ENCODE measurements at regions not wholly inside any gene's neighbourhood (a gene's known extent, or its start where the extent isn't known, plus 50 kb on each side); places are given as distances from the start of the nearest gene placed in this dataset.

DNA sequence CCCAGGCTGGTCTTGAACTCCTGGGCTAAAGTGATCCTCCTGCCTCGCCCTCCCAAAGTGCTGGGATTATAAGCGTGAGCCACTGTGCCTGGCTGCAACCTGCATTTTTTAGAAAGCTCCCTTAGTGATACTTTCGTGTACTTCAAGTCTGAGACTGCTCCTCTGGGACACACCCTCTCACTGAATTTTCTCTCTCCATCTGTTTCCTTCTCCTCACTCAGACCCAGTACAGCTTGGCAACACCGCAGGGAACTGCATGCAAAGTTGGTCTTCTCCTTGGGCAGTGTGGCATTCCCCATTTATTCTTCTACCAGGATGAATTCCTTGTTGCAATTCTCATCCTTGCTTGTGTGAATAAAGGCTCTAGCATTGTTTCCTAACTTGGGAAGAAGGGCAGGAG, 175.9 kb downstream of the LPIN1 start:
- Histone ChIP-seq H3K9me3 (ENCODE audit: control insufficient read depth in 2 of 2, low read length in 2 of 2) (no peaks in the 10 kb centered on the region), H3K9ac (ENCODE audit: low read length in 2 of 2) (no peak overlapping the region), H3K27me3 (ENCODE audit: control insufficient read depth in 1 of 2, insufficient read depth in 2 of 2, low read length in 2 of 2) (peaks cover 0 to 5% of the 10 kb centered on the region in 2 donors), H3K36me3 (ENCODE audit: control insufficient read depth in 2 of 2, insufficient read depth in 2 of 2, low read length in 2 of 2) (no peaks in the 10 kb centered on the region), H3K4me3 (ENCODE audit: low read length in 2 of 2) (no peak overlapping the region), H3K4me1 (ENCODE audit: control insufficient read depth, insufficient read depth, low read length) (no peaks in the 10 kb centered on the region), H3K27ac (ENCODE audit: low read length) (no peak overlapping the region)

DNA sequence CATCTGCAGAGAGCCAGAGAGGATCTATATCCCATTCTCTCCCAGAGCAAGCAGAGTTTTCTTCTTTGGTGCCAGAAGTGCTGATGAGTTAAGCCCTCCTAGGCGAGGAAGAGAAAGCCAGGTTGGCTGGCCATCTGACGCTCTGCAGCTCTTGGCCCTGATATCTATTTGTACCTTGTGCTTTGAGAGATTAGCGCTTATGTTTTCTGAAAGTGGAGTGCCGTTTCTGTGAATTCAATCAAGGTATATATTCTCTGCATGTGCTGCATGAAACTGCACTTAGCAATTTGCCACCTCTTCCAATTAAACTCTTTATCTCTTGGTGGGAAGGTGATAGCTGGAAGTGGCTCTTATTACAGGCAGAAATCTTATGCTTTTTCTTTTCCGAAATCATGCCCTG, 177.5 kb downstream of the LPIN1 start:
- Histone ChIP-seq H3K9ac (ENCODE audit: low read length in 2 of 2) (no peak overlapping the region), H3K36me3 (ENCODE audit: control insufficient read depth in 2 of 2, insufficient read depth in 2 of 2, low read length in 2 of 2) (no peaks in the 10 kb centered on the region), H3K4me1 (ENCODE audit: control insufficient read depth, insufficient read depth, low read length) (no peaks in the 10 kb centered on the region), H3K9me3 (ENCODE audit: control insufficient read depth in 2 of 2, low read length in 2 of 2) (no peaks in the 10 kb centered on the region), H3K27me3 (ENCODE audit: control insufficient read depth in 1 of 2, insufficient read depth in 2 of 2, low read length in 2 of 2) (peaks cover 0 to 5% of the 10 kb centered on the region in 2 donors), H3K27ac (ENCODE audit: low read length) (no peak overlapping the region), H3K4me3 (ENCODE audit: low read length in 2 of 2) (no peak overlapping the region)

DNA sequence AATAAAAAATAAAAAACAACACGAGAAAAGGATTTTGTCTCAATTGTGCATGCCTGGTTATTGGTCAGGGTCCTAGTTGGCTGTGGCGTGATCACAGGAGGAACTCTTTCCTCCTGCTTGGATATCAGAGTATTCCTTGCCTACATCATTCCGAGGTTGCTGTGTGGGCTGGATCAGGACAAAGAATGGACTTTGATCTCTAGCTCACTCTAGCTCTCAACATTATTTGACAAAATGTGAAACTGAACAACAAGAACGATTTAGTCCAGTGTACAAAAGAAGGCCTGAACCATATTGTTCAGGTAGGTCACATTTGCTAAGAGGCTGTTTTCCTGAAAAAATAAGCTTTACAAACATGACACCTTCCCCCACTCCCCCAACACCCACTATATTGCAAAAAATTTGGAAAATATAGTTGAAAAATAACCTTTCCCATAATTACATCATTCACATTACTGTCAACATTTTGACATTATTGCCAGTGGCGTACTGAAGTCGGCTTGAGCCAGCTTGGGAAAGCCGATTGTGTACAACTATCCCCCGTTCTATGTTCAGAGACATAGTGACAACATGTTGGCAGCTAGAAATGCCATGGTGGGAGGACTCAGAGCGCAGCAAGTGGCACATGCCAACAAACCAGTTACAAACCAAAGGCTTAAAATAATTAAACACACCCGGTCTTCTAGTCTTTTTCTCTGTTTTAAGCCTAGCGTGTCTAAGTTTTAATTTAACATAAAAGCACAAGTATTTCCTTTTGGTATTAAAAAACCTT, 179.0 kb downstream of the LPIN1 start:
- no peaks in the 10 kb centered on the region for H3K4me1 ChIP-seq (ENCODE audit: control insufficient read depth, insufficient read depth, low read length)
- no peak overlapping the region for H3K27ac ChIP-seq (ENCODE audit: low read length)
- peaks cover 0 to 5% of the 10 kb centered on the region in 2 donors for H3K27me3 ChIP-seq (ENCODE audit: control insufficient read depth in 1 of 2, insufficient read depth in 2 of 2, low read length in 2 of 2)
- no peak overlapping the region for H3K4me3 ChIP-seq (ENCODE audit: low read length in 2 of 2)
- no peaks in the 10 kb centered on the region for H3K36me3 ChIP-seq (ENCODE audit: control insufficient read depth in 2 of 2, insufficient read depth in 2 of 2, low read length in 2 of 2)
- H3K9ac ChIP-seq (ENCODE audit: low read length in 2 of 2), result no peak overlapping the region
- H3K9me3 ChIP-seq (ENCODE audit: control insufficient read depth in 2 of 2, low read length in 2 of 2), result no peaks in the 10 kb centered on the region

DNA sequence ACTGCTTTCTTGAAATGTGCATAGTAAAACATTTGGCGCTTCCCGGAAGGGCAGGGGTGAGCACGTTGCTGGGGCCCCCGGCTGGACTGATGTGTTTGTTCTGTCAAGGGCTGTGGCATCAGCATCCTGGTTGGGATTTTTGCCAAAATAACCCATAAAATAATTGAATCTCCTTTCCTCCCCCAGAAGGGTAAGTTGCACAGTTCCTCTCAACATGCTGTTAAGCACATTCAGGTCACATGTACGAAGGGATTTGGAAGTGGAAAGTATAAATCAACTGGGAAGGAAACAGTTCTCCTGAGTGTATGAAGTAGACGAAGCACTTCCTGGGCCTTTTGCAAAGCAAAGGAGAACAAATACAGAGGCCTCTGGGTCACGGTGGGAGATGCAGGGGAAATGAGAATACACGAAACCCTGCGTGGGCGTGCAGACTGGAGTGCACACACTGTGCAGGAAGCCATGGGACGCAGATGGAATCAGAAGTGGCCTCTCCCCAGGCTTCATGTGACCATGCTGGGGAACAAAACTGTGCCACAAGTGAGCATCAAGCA, 183.9 kb downstream of the LPIN1 start:
- Histone ChIP-seq H3K9ac (ENCODE audit: low read length in 2 of 2) (no peak overlapping the region), H3K9me3 (ENCODE audit: control insufficient read depth in 2 of 2, low read length in 2 of 2) (no peaks in the 10 kb centered on the region), H3K4me1 (ENCODE audit: control insufficient read depth, insufficient read depth, low read length) (no peaks in the 10 kb centered on the region), H3K27ac (ENCODE audit: low read length) (no peak overlapping the region), H3K36me3 (ENCODE audit: control insufficient read depth in 2 of 2, insufficient read depth in 2 of 2, low read length in 2 of 2) (no peaks in the 10 kb centered on the region), H3K27me3 (ENCODE audit: control insufficient read depth in 1 of 2, insufficient read depth in 2 of 2, low read length in 2 of 2) (no peaks in the 10 kb centered on the region), H3K4me3 (ENCODE audit: low read length in 2 of 2) (no peak overlapping the region)

DNA sequence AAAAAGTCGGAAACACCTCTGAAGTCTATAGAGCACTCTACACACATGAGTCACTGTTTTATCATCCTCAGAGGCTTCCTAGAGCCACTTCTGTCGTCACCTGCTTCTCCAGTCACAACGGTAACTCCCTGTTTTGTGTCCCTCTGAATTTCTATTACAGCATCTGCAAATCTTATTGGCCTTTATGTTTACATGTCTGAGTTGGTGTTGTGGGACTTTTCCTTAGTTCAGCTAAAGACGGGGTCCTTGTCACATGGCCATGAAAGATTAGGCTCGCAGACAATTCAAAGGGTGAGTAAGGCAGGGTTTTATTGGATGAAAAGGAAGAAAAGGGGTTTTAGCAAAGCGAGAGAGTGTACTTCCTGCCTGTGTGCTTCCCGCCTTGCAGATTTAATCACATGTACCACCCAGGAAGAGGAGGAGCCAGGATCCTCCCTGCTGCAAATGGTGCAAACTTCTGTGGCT, 185.6 kb downstream of the LPIN1 start:
- no peak overlapping the region for H3K27ac ChIP-seq (ENCODE audit: low read length)
- H3K4me1 ChIP-seq (ENCODE audit: control insufficient read depth, insufficient read depth, low read length), result no peaks in the 10 kb centered on the region
- H3K4me3 ChIP-seq (ENCODE audit: low read length in 2 of 2), result no peak overlapping the region
- no peak overlapping the region for H3K9ac ChIP-seq (ENCODE audit: low read length in 2 of 2)
- H3K27me3 ChIP-seq (ENCODE audit: control insufficient read depth in 1 of 2, insufficient read depth in 2 of 2, low read length in 2 of 2), result no peaks in the 10 kb centered on the region
- H3K9me3 ChIP-seq (ENCODE audit: control insufficient read depth in 2 of 2, low read length in 2 of 2), result no peaks in the 10 kb centered on the region
- no peaks in the 10 kb centered on the region for H3K36me3 ChIP-seq (ENCODE audit: control insufficient read depth in 2 of 2, insufficient read depth in 2 of 2, low read length in 2 of 2)

DNA sequence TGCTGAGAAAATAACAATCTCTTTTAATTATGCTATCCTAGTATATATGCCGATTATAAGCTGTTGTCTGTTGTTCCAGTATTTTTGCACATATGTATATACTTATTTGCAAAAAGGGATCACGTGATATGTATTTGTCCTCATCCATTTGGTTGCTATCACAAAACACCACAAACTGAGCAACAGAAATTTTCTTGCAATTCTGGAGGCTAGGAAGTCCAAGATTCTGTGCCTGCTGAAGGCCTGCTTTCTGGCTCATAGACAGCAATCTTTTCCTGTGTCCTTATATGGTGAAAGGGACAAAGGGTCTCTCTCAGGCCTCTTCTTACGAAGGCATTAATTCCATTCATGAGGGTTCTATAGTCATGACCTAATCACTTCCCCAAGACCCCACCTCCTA, 186.5 kb downstream of the LPIN1 start:
- Histone ChIP-seq H3K9me3 (ENCODE audit: control insufficient read depth in 2 of 2, low read length in 2 of 2) (no peaks in the 10 kb centered on the region), H3K27ac (ENCODE audit: low read length) (no peak overlapping the region), H3K4me1 (ENCODE audit: control insufficient read depth, insufficient read depth, low read length) (no peaks in the 10 kb centered on the region), H3K27me3 (ENCODE audit: control insufficient read depth in 1 of 2, insufficient read depth in 2 of 2, low read length in 2 of 2) (no peaks in the 10 kb centered on the region), H3K9ac (ENCODE audit: low read length in 2 of 2) (no peak overlapping the region), H3K4me3 (ENCODE audit: low read length in 2 of 2) (no peak overlapping the region), H3K36me3 (ENCODE audit: control insufficient read depth in 2 of 2, insufficient read depth in 2 of 2, low read length in 2 of 2) (no peaks in the 10 kb centered on the region)

DNA sequence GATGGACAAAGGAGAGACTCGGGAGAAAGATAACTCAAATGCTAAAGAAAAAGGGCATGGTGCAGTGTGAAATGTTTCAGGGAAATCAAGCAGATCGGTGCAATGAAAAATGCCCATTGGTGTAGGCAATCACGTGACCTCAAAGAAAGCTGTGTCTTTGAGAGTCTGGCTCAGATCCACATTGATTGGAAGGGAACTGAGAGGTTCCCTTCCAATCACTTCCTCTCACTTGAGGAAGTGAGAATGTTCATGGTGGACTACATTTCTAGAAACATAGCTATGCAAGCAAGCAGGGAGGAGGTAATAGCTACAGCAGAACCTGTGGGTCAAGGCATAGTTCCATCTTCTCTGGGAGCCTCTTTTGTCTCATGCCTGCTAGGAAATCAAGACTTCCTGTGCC, 187.4 kb downstream of the LPIN1 start:
- no peak overlapping the region for H3K9ac ChIP-seq (ENCODE audit: low read length in 2 of 2)
- no peaks in the 10 kb centered on the region for H3K4me1 ChIP-seq (ENCODE audit: control insufficient read depth, insufficient read depth, low read length)
- H3K27ac ChIP-seq (ENCODE audit: low read length), result no peak overlapping the region
- no peak overlapping the region for H3K4me3 ChIP-seq (ENCODE audit: low read length in 2 of 2)
- H3K36me3 ChIP-seq (ENCODE audit: control insufficient read depth in 2 of 2, insufficient read depth in 2 of 2, low read length in 2 of 2), result no peaks in the 10 kb centered on the region
- no peaks in the 10 kb centered on the region for H3K27me3 ChIP-seq (ENCODE audit: control insufficient read depth in 1 of 2, insufficient read depth in 2 of 2, low read length in 2 of 2)
- no peaks in the 10 kb centered on the region for H3K9me3 ChIP-seq (ENCODE audit: control insufficient read depth in 2 of 2, low read length in 2 of 2)

DNA sequence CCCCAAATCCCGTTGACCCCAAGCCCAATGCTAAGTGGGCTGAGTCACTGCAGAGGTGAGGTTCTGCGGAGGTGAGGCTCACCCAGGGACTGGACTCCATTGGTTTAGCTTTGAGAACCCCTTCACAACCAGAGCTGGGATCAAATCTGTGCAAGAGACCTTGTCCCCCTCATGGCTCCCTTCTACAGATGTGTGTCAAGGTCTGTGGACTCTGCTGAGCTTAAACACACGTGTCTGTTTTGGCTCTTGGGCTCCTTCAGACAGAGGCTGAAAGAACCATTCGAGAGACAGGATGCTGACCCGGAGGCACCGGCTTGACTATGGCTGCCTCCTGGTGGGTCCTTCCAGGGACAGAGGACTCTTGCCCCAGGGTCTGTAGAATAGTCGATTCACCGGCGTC, 190.3 kb downstream of the LPIN1 start:
- no peaks in the 10 kb centered on the region for H3K4me1 ChIP-seq (ENCODE audit: control insufficient read depth, insufficient read depth, low read length)

DNA sequence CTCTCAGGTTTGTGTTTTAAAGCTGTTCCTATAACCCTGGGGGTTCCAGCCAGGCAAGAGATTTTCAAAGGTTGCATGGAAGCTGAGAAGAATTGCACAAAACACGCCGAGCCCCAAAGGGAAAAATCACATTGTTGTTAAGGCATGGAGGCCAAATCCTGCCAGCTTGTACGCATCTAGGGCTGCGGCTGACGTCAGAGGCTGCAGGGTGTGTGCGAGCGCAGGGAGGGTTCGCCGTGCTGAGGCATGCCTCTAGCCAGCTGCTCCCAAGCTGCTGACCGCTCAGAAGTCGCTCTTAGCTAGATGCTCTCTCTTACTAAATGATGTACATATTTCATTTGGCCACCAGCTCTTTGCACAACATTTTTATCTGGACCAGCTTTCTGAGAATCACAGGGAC, 191.8 kb downstream of the LPIN1 start:
- no peak overlapping the region for H3K9ac ChIP-seq (ENCODE audit: low read length in 2 of 2)
- H3K9me3 ChIP-seq (ENCODE audit: control insufficient read depth in 2 of 2, low read length in 2 of 2), result no peaks in the 10 kb centered on the region
- no peaks in the 10 kb centered on the region for H3K4me1 ChIP-seq (ENCODE audit: control insufficient read depth, insufficient read depth, low read length)
- H3K27ac ChIP-seq (ENCODE audit: low read length), result no peak overlapping the region
- H3K27me3 ChIP-seq (ENCODE audit: control insufficient read depth in 1 of 2, insufficient read depth in 2 of 2, low read length in 2 of 2), result no peaks in the 10 kb centered on the region
- H3K4me3 ChIP-seq (ENCODE audit: low read length in 2 of 2), result no peak overlapping the region
- no peaks in the 10 kb centered on the region for H3K36me3 ChIP-seq (ENCODE audit: control insufficient read depth in 2 of 2, insufficient read depth in 2 of 2, low read length in 2 of 2)

More for the DNA sequence above, 190.3 kb downstream of the LPIN1 start:
- Histone ChIP-seq H3K9me3 (ENCODE audit: control insufficient read depth in 2 of 2, low read length in 2 of 2) (no peaks in the 10 kb centered on the region), H3K4me3 (ENCODE audit: low read length in 2 of 2) (no peak overlapping the region), H3K27me3 (ENCODE audit: control insufficient read depth in 1 of 2, insufficient read depth in 2 of 2, low read length in 2 of 2) (no peaks in the 10 kb centered on the region), H3K27ac (ENCODE audit: low read length) (no peak overlapping the region), H3K36me3 (ENCODE audit: control insufficient read depth in 2 of 2, insufficient read depth in 2 of 2, low read length in 2 of 2) (no peaks in the 10 kb centered on the region), H3K9ac (ENCODE audit: low read length in 2 of 2) (no peak overlapping the region)

DNA sequence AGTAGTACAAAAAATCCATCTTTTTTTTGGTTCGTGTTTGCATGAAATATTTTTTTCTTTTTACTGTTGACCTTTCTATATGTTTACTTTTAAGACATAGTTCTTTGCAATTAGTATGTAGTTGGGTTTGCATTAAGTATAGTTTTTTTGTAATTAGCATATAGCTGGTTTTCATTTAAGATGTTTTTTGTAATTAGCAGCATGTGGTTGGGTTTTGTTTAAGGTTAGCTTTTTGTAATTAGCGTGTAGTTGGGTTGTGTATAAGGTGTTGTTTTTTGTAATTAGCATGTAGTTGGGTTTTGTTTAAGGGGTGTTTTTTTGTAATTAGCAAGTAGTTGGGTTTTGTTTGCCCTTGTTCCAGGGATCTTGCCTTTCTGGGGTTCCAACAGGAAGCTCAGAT, 193.1 kb downstream of the LPIN1 start:
- H3K4me3 ChIP-seq (ENCODE audit: low read length in 2 of 2), result no peak overlapping the region
- no peaks in the 10 kb centered on the region for H3K36me3 ChIP-seq (ENCODE audit: control insufficient read depth in 2 of 2, insufficient read depth in 2 of 2, low read length in 2 of 2)
- H3K27ac ChIP-seq (ENCODE audit: low read length), result no peak overlapping the region
- no peaks in the 10 kb centered on the region for H3K4me1 ChIP-seq (ENCODE audit: control insufficient read depth, insufficient read depth, low read length)
- H3K9me3 ChIP-seq (ENCODE audit: control insufficient read depth in 2 of 2, low read length in 2 of 2), result no peaks in the 10 kb centered on the region
- no peaks in the 10 kb centered on the region for H3K27me3 ChIP-seq (ENCODE audit: control insufficient read depth in 1 of 2, insufficient read depth in 2 of 2, low read length in 2 of 2)
- no peak overlapping the region for H3K9ac ChIP-seq (ENCODE audit: low read length in 2 of 2)

DNA sequence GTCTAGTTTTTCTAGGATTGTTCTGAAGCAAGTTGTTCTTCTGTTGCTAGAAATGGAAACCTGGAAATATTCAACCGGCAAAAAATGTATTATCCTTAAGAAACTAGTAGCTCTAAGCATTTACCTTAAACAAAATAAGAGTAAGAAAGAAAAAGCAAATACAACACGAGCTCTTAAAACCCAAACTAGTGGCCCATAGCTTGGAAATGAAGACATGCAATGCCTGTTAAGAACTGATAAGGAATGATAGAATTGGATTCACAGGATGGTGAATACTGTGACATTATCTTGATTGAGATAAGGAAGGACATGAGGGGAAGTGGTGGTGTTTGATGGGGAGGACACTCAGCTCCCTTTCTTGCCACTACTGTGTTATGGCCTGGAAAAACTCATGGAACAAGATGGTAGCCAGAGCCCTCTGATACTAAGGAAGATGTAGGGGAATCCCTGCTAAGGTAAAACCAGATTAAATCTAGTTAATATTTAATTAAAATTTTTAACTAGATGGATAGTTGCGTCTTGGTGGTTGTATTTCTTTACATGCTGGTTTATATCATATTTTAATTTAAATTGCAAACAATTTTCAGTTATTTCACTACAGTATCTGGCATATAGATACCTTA, 193.8 kb downstream of the LPIN1 start:
- H3K4me1 ChIP-seq (ENCODE audit: control insufficient read depth, insufficient read depth, low read length), result no peaks in the 10 kb centered on the region
- no peaks in the 10 kb centered on the region for H3K27me3 ChIP-seq (ENCODE audit: control insufficient read depth in 1 of 2, insufficient read depth in 2 of 2, low read length in 2 of 2)
- H3K9me3 ChIP-seq (ENCODE audit: control insufficient read depth in 2 of 2, low read length in 2 of 2), result no peaks in the 10 kb centered on the region
- no peak overlapping the region for H3K9ac ChIP-seq (ENCODE audit: low read length in 2 of 2)
- H3K36me3 ChIP-seq (ENCODE audit: control insufficient read depth in 2 of 2, insufficient read depth in 2 of 2, low read length in 2 of 2), result no peaks in the 10 kb centered on the region
- H3K4me3 ChIP-seq (ENCODE audit: low read length in 2 of 2), result no peak overlapping the region
- no peak overlapping the region for H3K27ac ChIP-seq (ENCODE audit: low read length)

Measured in stomach smooth muscle (tissue), 2 donors.